Activated CD8-positive, alpha-beta memory T cell treated with anti-CD3 and anti-CD28 coated beads, Interleukin-2, amount 50 U/mL, for 48 hours (primary cell): ENCODE measurements at regions not wholly inside any gene's neighbourhood (a gene's known extent, or its start where the extent isn't known, plus 50 kb on each side); places are given as distances from the start of the nearest gene placed in this dataset.
A peak's percentile ranks its signal among the peaks of the same experiment; 100 is the strongest.
"Not testable (repeated sequence)": the region's sequence is repeated elsewhere in the genome, so short reads cannot be mapped to it uniquely, and the experiment has no call there.

ENCODE experiments used
- DNase-seq: peaks from one replicate; pipeline ENCODE4 v3.0.0-alpha.2; 2020

- DNase-seq, result no peak
These were observed 51.7 kb downstream of the FAM50B start for GRCh38 chr6:3900744-3901336.

GRCh38 chr6:3902871-3903648 lies 53.9 kb downstream of the FAM50B start:
- DNase-seq, result no peak

GRCh38 chr6:3904518-3904917 lies 55.3 kb downstream of the FAM50B start:
- DNase-seq, result no peak

- no peak for DNase-seq
These were observed 57.0 kb downstream of the FAM50B start for GRCh38 chr6:3905945-3906845.

GRCh38 chr6:3906846-3907151 lies 57.6 kb downstream of the FAM50B start:
- no peak for DNase-seq

GRCh38 chr6:3908223-3908622 lies 59.0 kb downstream of the FAM50B start:
- DNase-seq, result no peak

- DNase-seq, result no peak
These were observed 59.8 kb downstream of the FAM50B start for GRCh38 chr6:3908961-3909360.

GRCh38 chr6:3910106-3910663 lies 61.0 kb downstream of the FAM50B start:
- no peak for DNase-seq

GRCh38 chr6:3911130-3911529 lies 62.0 kb downstream of the FAM50B start:
- no peak for DNase-seq

GRCh38 chr6:3911614-3912336 lies 62.6 kb downstream of the FAM50B start:
- no peak for DNase-seq

GRCh38 chr6:3912361-3913076 lies 63.3 kb downstream of the FAM50B start:
- DNase-seq, result no peak

- DNase-seq, result no peak
These were observed 64.1 kb downstream of the FAM50B start for GRCh38 chr6:3913077-3913957.

- no peak for DNase-seq
These were observed 64.8 kb downstream of the FAM50B start for GRCh38 chr6:3913958-3914337.

GRCh38 chr6:3915076-3915791 lies 66.1 kb downstream of the FAM50B start:
- peak; percentile 51 for DNase-seq

- no peak for DNase-seq
These were observed 67.0 kb downstream of the FAM50B start for GRCh38 chr6:3916211-3916610.

- not testable (repeated sequence) for DNase-seq
These were observed 67.6 kb downstream of the FAM50B start for GRCh38 chr6:3916749-3917148.

GRCh38 chr6:3918469-3918868 lies 69.3 kb downstream of the FAM50B start:
- no peak for DNase-seq

- DNase-seq, result no peak
These were observed 70.0 kb downstream of the FAM50B start for GRCh38 chr6:3919130-3919628.

GRCh38 chr6:3919849-3920248 lies 70.7 kb downstream of the FAM50B start:
- DNase-seq, result no peak

GRCh38 chr6:3920321-3920720 lies 71.1 kb downstream of the FAM50B start:
- no peak for DNase-seq
